HepG2 (cell line): ENCODE measurements at regions not wholly inside any gene's neighbourhood (a gene's known extent, or its start where the extent isn't known, plus 50 kb on each side); places are given as distances from the start of the nearest gene placed in this dataset.

ENCODE experiments used
- ATAC-seq: fragments of 200-7000 bp; cut with Tn5 transposase; 3 replicates; pipeline ENCODE4 v1.9.1; 2020; ENCODE audit warnings: mild to moderate bottlenecking, moderate library complexity
- BruUV-seq: library from RNA; stranded (reverse); fragments of 400-500 nt; replicated peaks from 2 replicates; lab custom pipeline; 2021; lab: Mats Ljungman, UMichigan
- CTCF ChIA-PET: fragments of 300-600 bp; formaldehyde crosslinking; extraction: SDS; loops from one replicate; lab custom pipeline; 2021; ENCODE audit warnings: low total read pairs, inconsistent platforms, low intra/inter-chr PET ratio; lab: Yijun Ruan, JAX
- POLR2A ChIA-PET: fragments of 350-600 bp; sonication (Branson Sonifier 250); formaldehyde crosslinking; loops from one replicate; lab custom pipeline; 2020; ENCODE audit warnings: antibody characterized with exemption, inconsistent platforms; lab: Yijun Ruan, JAX
- DNase-seq: peaks from one replicate; pipeline ENCODE4 v3.0.0-alpha.2; 2015; ENCODE audit warnings: low spot score
- FAIRE-seq: peaks from 3 replicates; lab custom pipeline; 2011; peaks lifted over from hg19 to GRCh38; lab: Jason Lieb, UNC
- H2AFZ ChIP-seq: one replicate; pipeline ENCODE4 v1.6.1; 2011; ENCODE audit warnings: low read length, inconsistent platforms
- H3K27ac ChIP-seq: fragments of 300-600 bp; 3 replicates; pipeline ENCODE4 v1.8.0; 2011; ENCODE audit warnings: mixed run types, mild to moderate bottlenecking, mixed read lengths, low read length, inconsistent platforms; ENCODE audit not compliant: insufficient read depth; ENCODE audit errors: extremely low read length
- H3K27me3 ChIP-seq, 2 experiments: fragments of 200-600 bp in 1 of 2; 2 replicates in 1 of 2; 3 replicates in 1 of 2; pipeline versions ENCODE4 v1.6.0 to v1.8.0; 2011; ENCODE audit warnings: low read length in 2 of 2, mild to moderate bottlenecking in 2 of 2, moderate library complexity in 2 of 2, inconsistent platforms in 1 of 2; ENCODE audit not compliant: insufficient read depth in 2 of 2, control insufficient read depth in 1 of 2
- H3K36me3 ChIP-seq, 2 experiments: fragments of 200-600 bp in 1 of 2; replicated peaks in 1 of 2; 2 replicates in 1 of 2; 3 replicates in 1 of 2; pipeline versions ENCODE4 v1.5.1 to v1.8.0; 2011; ENCODE audit warnings: low read length in 2 of 2, inconsistent platforms in 1 of 2; ENCODE audit not compliant: insufficient read depth in 2 of 2, control insufficient read depth in 1 of 2
- H3K4me1 ChIP-seq: 2 replicates; pipeline ENCODE4 v1.5.1; 2012; ENCODE audit warnings: low read length, inconsistent platforms; ENCODE audit not compliant: insufficient read depth
- H3K4me2 ChIP-seq: 2 replicates; pipeline ENCODE4 v1.6.0; 2011; ENCODE audit warnings: low read depth, low read length, inconsistent platforms
- H3K4me3 ChIP-seq, 3 experiments: fragments of 200-600 bp in 1 of 3; sonication (generic), shearing (Covaris generic) in 1 of 3; replicated peaks in 1 of 3; 2 replicates each; pipeline ENCODE4 v1.5.1; 2011 to 2016; ENCODE audit warnings: low read length in 3 of 3, inconsistent platforms in 2 of 3, low read depth in 2 of 3, mild to moderate bottlenecking in 2 of 3, control low read depth in 1 of 3, mixed read lengths in 1 of 3; ENCODE audit not compliant: insufficient read depth in 1 of 3
- H3K79me2 ChIP-seq: one replicate; pipeline ENCODE4 v1.6.1; 2011; ENCODE audit warnings: low read length, inconsistent platforms; ENCODE audit not compliant: insufficient read depth
- H3K9ac ChIP-seq: 2 replicates; pipeline ENCODE4 v1.6.0; 2011; ENCODE audit warnings: mild to moderate bottlenecking, low read depth, low read length, inconsistent platforms; ENCODE audit not compliant: insufficient read depth
- H3K9me3 ChIP-seq: 2 replicates; pipeline ENCODE4 v1.5.1; 2012; ENCODE audit warnings: mild to moderate bottlenecking, low read length
- H4K20me1 ChIP-seq: 2 replicates; pipeline ENCODE4 v1.6.0; 2011; ENCODE audit warnings: inconsistent platforms, mild to moderate bottlenecking, low read length, moderate library complexity; ENCODE audit not compliant: insufficient read depth
- DDIT3 ChIP-seq: sonication (generic); formaldehyde crosslinking; IDR thresholded peaks from 2 replicates; pipeline ENCODE4 v1.4.0; 2020; ENCODE audit warnings: mild to moderate bottlenecking, missing genetic modification reagents
- KDM2A ChIP-seq: sonication (generic); formaldehyde crosslinking; IDR thresholded peaks from 2 replicates; pipeline ENCODE4 v1.4.0; 2020; ENCODE audit warnings: low read depth, missing genetic modification reagents, borderline replicate concordance
- MAFK ChIP-seq, 2 experiments: IDR thresholded peaks in 1 of 2; conservative IDR thresholded peaks in 1 of 2; 2 replicates each; pipeline ENCODE4 v1.6.1; 2011; ENCODE audit warnings: improper control_type of control experiment in 2 of 2, low read length in 2 of 2
- RELA ChIP-seq: sonication (generic); formaldehyde crosslinking; IDR thresholded peaks from 2 replicates; pipeline ENCODE4 v1.4.0; 2020; ENCODE audit warnings: missing genetic modification reagents
- SMAD9 ChIP-seq: sonication (generic); formaldehyde crosslinking; IDR thresholded peaks from 2 replicates; pipeline ENCODE4 v1.5.1; 2020; ENCODE audit warnings: mild to moderate bottlenecking, missing genetic modification reagents
- ZNF335 ChIP-seq: sonication (generic); formaldehyde crosslinking; IDR thresholded peaks from 2 replicates; pipeline ENCODE4 v1.4.0; 2020; ENCODE audit warnings: missing genetic modification reagents
- ZNF784 ChIP-seq: sonication (generic); formaldehyde crosslinking; IDR thresholded peaks from 2 replicates; pipeline ENCODE4 v1.5.1; 2020; ENCODE audit warnings: missing genetic modification reagents, mild to moderate bottlenecking, borderline replicate concordance
- WGBS: methylation state at CpG from one replicate; pipeline ENCODE4 v1.1.6; 2017; ENCODE audit warnings: low lambda C conversion rate; 5-methylcytosine and 5-hydroxymethylcytosine counted together
- in situ Hi-C: cut with HindIII; loops from 2 replicates; pipeline ENCODE4 v1.10.0; 2017; ENCODE audit warnings: low pct_unique_long_range_greater_than_20kb; ENCODE audit not compliant: extremely low pct_ligation_motif_present
- intact Hi-C: fragments of 100-400 bp; cut with micrococcal nuclease; formaldehyde crosslinking; loops from one replicate; pipeline ENCODE4 v1.10.0; 2022; ENCODE audit not compliant: unreplicated experiment
- TF ChIP-seq, protein P1 (sequence below): sonication (generic); formaldehyde crosslinking; IDR thresholded peaks from 2 replicates; pipeline ENCODE4 v1.4.0; 2020; ENCODE audit warnings: missing genetic modification reagents

- intact Hi-C loops (no loop called here), in situ Hi-C loops (no loop called here)
- BruUV-seq: no TSS peak
- H4K20me1 ChIP-seq: no peaks in the 10 kb centered on the region
- H3K4me2 ChIP-seq: no peak overlapping the region
- WGBS: 35% methylated on average over 4 of the region's 10 CpGs
- 0 out of 2 replicates have a peak, but pooled peaks cover 5% of the 10 kb centered on the region for H3K4me1 ChIP-seq
- no peak overlapping the region for H2AFZ ChIP-seq
- POLR2A ChIA-PET: no interaction called here
- no peak overlapping the region for H3K4me3 ChIP-seq
- TF ChIP-seq RELA (no peak), DDIT3 (CRISPR knock-in tag) (no peak), SMAD9 (CRISPR knock-in tag) (no peak), ZNF335 (CRISPR knock-in tag) (no peak), ZNF784 (CRISPR knock-in tag) (no peak), MAFK (conservative IDR thresholded peaks at IDR 0.05 in 1 of 2, IDR thresholded peaks at IDR 0.05 in 1 of 2; ENCODE audit: low read length in 2 of 2) (no peak), KDM2A (CRISPR knock-in tag) (no peak)
- TF ChIP-seq, protein P1, sequence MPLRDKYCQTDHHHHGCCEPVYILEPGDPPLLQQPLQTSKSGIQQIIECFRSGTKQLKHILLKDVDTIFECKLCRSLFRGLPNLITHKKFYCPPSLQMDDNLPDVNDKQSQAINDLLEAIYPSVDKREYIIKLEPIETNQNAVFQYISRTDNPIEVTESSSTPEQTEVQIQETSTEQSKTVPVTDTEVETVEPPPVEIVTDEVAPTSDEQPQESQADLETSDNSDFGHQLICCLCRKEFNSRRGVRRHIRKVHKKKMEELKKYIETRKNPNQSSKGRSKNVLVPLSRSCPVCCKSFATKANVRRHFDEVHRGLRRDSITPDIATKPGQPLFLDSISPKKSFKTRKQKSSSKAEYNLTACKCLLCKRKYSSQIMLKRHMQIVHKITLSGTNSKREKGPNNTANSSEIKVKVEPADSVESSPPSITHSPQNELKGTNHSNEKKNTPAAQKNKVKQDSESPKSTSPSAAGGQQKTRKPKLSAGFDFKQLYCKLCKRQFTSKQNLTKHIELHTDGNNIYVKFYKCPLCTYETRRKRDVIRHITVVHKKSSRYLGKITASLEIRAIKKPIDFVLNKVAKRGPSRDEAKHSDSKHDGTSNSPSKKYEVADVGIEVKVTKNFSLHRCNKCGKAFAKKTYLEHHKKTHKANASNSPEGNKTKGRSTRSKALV: no peak
- no peak for DNase-seq
- H3K79me2 ChIP-seq: no peaks in the 10 kb centered on the region
- H3K9ac ChIP-seq: no peak overlapping the region
- no peaks in the 10 kb centered on the region for H3K36me3 ChIP-seq
- H3K27ac ChIP-seq: no peak overlapping the region
- peaks cover 20 to 89% of the 10 kb centered on the region in 2 experiments for H3K27me3 ChIP-seq
- no peak for ATAC-seq
- no peak for FAIRE-seq
- CTCF ChIA-PET: no interaction called here
- H3K9me3 ChIP-seq: no peaks in the 10 kb centered on the region
Observed at GRCh38 chr2:10236571-10237391, 65.9 kb upstream of the HPCAL1 start.
